Keratinocyte (primary cell): ENCODE measurements at regions not wholly inside any gene's neighbourhood (a gene's known extent, or its start where the extent isn't known, plus 50 kb on each side); places are given as distances from the start of the nearest gene placed in this dataset.

Experiments used
- DNase-seq: peaks from one replicate; pipeline ENCODE4 v3.0.0-alpha.2; 2011; ENCODE audit warnings: low read depth, missing footprints, low spot score
- FAIRE-seq: peaks from 2 replicates; lab custom pipeline; 2011; peaks lifted over from hg19 to GRCh38; lab: Jason Lieb, UNC
- H2AFZ ChIP-seq: 2 replicates; pipeline ENCODE4 v1.6.0; 2012; ENCODE audit warnings: low read length, control low read depth, inconsistent platforms; ENCODE audit not compliant: control insufficient read depth
- H3K27ac ChIP-seq: 2 replicates; pipeline ENCODE4 v1.5.1; 2011; ENCODE audit warnings: low read length; ENCODE audit not compliant: control insufficient read depth, insufficient read depth
- H3K27me3 ChIP-seq: 3 replicates; pipeline ENCODE4 v1.6.0; 2011; ENCODE audit warnings: low read length; ENCODE audit not compliant: control insufficient read depth, insufficient read depth; ENCODE audit errors: extremely low read depth
- H3K36me3 ChIP-seq, 2 experiments: 2 replicates in 1 of 2; 3 replicates in 1 of 2; pipeline ENCODE4 v1.5.1; 2011; ENCODE audit warnings: low read length in 2 of 2, mild to moderate bottlenecking in 1 of 2; ENCODE audit not compliant: control insufficient read depth in 2 of 2, insufficient read depth in 2 of 2; ENCODE audit errors: extremely low read depth in 1 of 2
- H3K4me1 ChIP-seq: 3 replicates; pipeline ENCODE4 v1.5.1; 2011; ENCODE audit warnings: low read length; ENCODE audit not compliant: control insufficient read depth, insufficient read depth; ENCODE audit errors: extremely low read depth
- H3K4me2 ChIP-seq: 3 replicates; pipeline ENCODE4 v1.6.0; 2011; ENCODE audit warnings: low read depth, low read length; ENCODE audit not compliant: control insufficient read depth, insufficient read depth; ENCODE audit errors: extremely low read depth
- H3K4me3 ChIP-seq, 3 experiments: fragments of 200-600 bp in 1 of 3; sonication (generic) in 1 of 3; 2 replicates in 2 of 3; 3 replicates in 1 of 3; pipeline ENCODE4 v1.5.1; 2011 to 2016; ENCODE audit warnings: low read length in 3 of 3, mild to moderate bottlenecking in 3 of 3, control low read depth in 2 of 3, inconsistent platforms in 1 of 3, low read depth in 1 of 3, mixed read lengths in 1 of 3, mixed run types in 1 of 3, moderate library complexity in 1 of 3; ENCODE audit not compliant: control insufficient read depth in 2 of 3, insufficient read depth in 2 of 3; ENCODE audit errors: extremely low read depth in 1 of 3
- H3K79me2 ChIP-seq: 2 replicates; pipeline ENCODE4 v1.6.0; 2012; ENCODE audit warnings: low read length; ENCODE audit not compliant: control insufficient read depth, insufficient read depth
- H3K9ac ChIP-seq: 3 replicates; pipeline ENCODE4 v1.6.0; 2011; ENCODE audit warnings: low read length; ENCODE audit not compliant: control insufficient read depth, insufficient read depth; ENCODE audit errors: extremely low read depth
- H3K9me1 ChIP-seq: 3 replicates; pipeline ENCODE4 v1.6.0; 2011; ENCODE audit warnings: low read length; ENCODE audit not compliant: control insufficient read depth, insufficient read depth; ENCODE audit errors: extremely low read depth
- H3K9me3 ChIP-seq: 2 replicates; pipeline ENCODE4 v1.5.1; 2012; ENCODE audit warnings: low read depth, low read length; ENCODE audit not compliant: control insufficient read depth
- H4K20me1 ChIP-seq: 3 replicates; pipeline ENCODE4 v1.6.0; 2011; ENCODE audit warnings: low read length; ENCODE audit not compliant: control insufficient read depth, insufficient read depth; ENCODE audit errors: extremely low read depth
- CTCF ChIP-seq, 3 experiments: IDR thresholded peaks in 1 of 3; conservative IDR thresholded peaks in 1 of 3; optimal IDR thresholded peaks in 1 of 3; 2 replicates in 2 of 3; 3 replicates in 1 of 3; pipeline versions ENCODE3 to v1.5.1; 2011; ENCODE audit warnings: low read length in 3 of 3, mild to moderate bottlenecking in 3 of 3, moderate library complexity in 2 of 3, control low read depth in 1 of 3, inconsistent platforms in 1 of 3; ENCODE audit not compliant: insufficient read depth in 2 of 3; ENCODE audit errors: extremely low read depth in 1 of 3
- EZH2 ChIP-seq: IDR thresholded peaks from one replicate; pipeline ENCODE4 v1.6.1; 2012; ENCODE audit warnings: inconsistent platforms, mild to moderate bottlenecking, low read length, moderate library complexity
- dilution Hi-C: fragments of 300-500 bp; cut with MboI; formaldehyde crosslinking; loops from one replicate; pipeline ENCODE4 v1.7.0; 2020; ENCODE audit warnings: low sequenced_read_pairs; ENCODE audit not compliant: extremely low pct_ligation_motif_present

GRCh38 chr5:155070781-155071180 is 57.2 kb downstream of the KIF4B start:
- no peak overlapping the region for H3K27ac ChIP-seq
- no peaks in the 10 kb centered on the region for H3K27me3 ChIP-seq
- no peaks in the 10 kb centered on the region for H3K79me2 ChIP-seq
- no peaks in the 10 kb centered on the region for H3K9me1 ChIP-seq
- no peaks in the 10 kb centered on the region for H4K20me1 ChIP-seq
- dilution Hi-C loops = no loop called here
- no peaks in the 10 kb centered on the region for H3K4me1 ChIP-seq
- H3K36me3 ChIP-seq = no peaks in the 10 kb centered on the region
- H3K4me3 ChIP-seq = no peak overlapping the region
- TF ChIP-seq EZH2 (no peak), CTCF (optimal IDR thresholded peaks at IDR 0.05 in 1 of 3, IDR thresholded peaks at IDR 0.05 in 1 of 3, conservative IDR thresholded peaks at IDR 0.05 in 1 of 3; ENCODE audit: extremely low read depth in 1 of 3, insufficient read depth in 2 of 3, low read length in 3 of 3) (no peak)
- no peaks in the 10 kb centered on the region for H3K9me3 ChIP-seq
- H3K4me2 ChIP-seq = no peak overlapping the region
- no peak overlapping the region for H2AFZ ChIP-seq
- H3K9ac ChIP-seq = no peak overlapping the region
- DNase-seq (no peak), FAIRE-seq (no peak)

GRCh38 chr5:155076379-155076778 is 62.8 kb downstream of the KIF4B start:
- no peak overlapping the region for H3K9ac ChIP-seq
- no peaks in the 10 kb centered on the region for H3K36me3 ChIP-seq
- no peaks in the 10 kb centered on the region for H4K20me1 ChIP-seq
- H2AFZ ChIP-seq = no peak overlapping the region
- DNase-seq = no peak
- H3K9me1 ChIP-seq = no peaks in the 10 kb centered on the region
- no peaks in the 10 kb centered on the region for H3K9me3 ChIP-seq
- no peaks in the 10 kb centered on the region for H3K27me3 ChIP-seq
- H3K4me3 ChIP-seq = no peak overlapping the region
- H3K4me1 ChIP-seq = no peaks in the 10 kb centered on the region
- no peak overlapping the region for H3K4me2 ChIP-seq
- dilution Hi-C loops = no loop called here
- H3K79me2 ChIP-seq = no peaks in the 10 kb centered on the region
- TF ChIP-seq EZH2 (no peak), CTCF (optimal IDR thresholded peaks at IDR 0.05 in 1 of 3, IDR thresholded peaks at IDR 0.05 in 1 of 3, conservative IDR thresholded peaks at IDR 0.05 in 1 of 3; ENCODE audit: extremely low read depth in 1 of 3, insufficient read depth in 2 of 3, low read length in 3 of 3) (no peak)
- no peak overlapping the region for H3K27ac ChIP-seq
- no peak for FAIRE-seq
